Liver (tissue), 8 donors: ENCODE measurements at regions not wholly inside any gene's neighbourhood (a gene's known extent, or its start where the extent isn't known, plus 50 kb on each side); places are given as distances from the start of the nearest gene placed in this dataset.

Experiments
- DNase-seq: peaks from one replicate; pipeline ENCODE4 v3.0.0-alpha.2; 2017; ENCODE audit warnings: low spot score
- H3K27ac ChIP-seq, 2 donors: one replicate each; pipeline ENCODE4 v1.7.0; 2013; ENCODE audit warnings: inconsistent platforms in 2 of 2, low read length in 2 of 2, control low read depth in 1 of 2, low read depth in 1 of 2, mild to moderate bottlenecking in 1 of 2
- H3K27me3 ChIP-seq, 4 donors: one replicate each; pipeline versions ENCODE4 v1.6.1 to v1.7.0; 2013; ENCODE audit warnings: low read length in 3 of 4, inconsistent platforms in 1 of 4, mild to moderate bottlenecking in 1 of 4, moderate library complexity in 1 of 4; ENCODE audit not compliant: control insufficient read depth in 4 of 4, insufficient read depth in 4 of 4
- H3K36me3 ChIP-seq, 4 donors: one replicate each; pipeline versions ENCODE4 v1.6.1 to v1.7.0; 2013; ENCODE audit warnings: low read length in 3 of 4, mild to moderate bottlenecking in 3 of 4, low read depth in 1 of 4, moderate library complexity in 1 of 4; ENCODE audit not compliant: control insufficient read depth in 4 of 4, insufficient read depth in 3 of 4
- H3K4me1 ChIP-seq, 4 donors: one replicate each; pipeline versions ENCODE4 v1.6.1 to v1.7.0; 2013; ENCODE audit warnings: low read length in 3 of 4, mild to moderate bottlenecking in 3 of 4, moderate library complexity in 1 of 4; ENCODE audit not compliant: control insufficient read depth in 4 of 4, insufficient read depth in 4 of 4
- H3K4me3 ChIP-seq, 3 donors: one replicate each; pipeline versions ENCODE4 v1.6.1 to v1.7.0; 2013; ENCODE audit warnings: low read length in 3 of 3, control low read depth in 1 of 3, low read depth in 1 of 3, mild to moderate bottlenecking in 1 of 3
- H3K9ac ChIP-seq, 2 donors: one replicate each; pipeline ENCODE4 v1.7.0; 2013; ENCODE audit warnings: low read length in 2 of 2, mild to moderate bottlenecking in 2 of 2, moderate library complexity in 2 of 2, control low read depth in 1 of 2, low read depth in 1 of 2
- H3K9me3 ChIP-seq, 4 donors: one replicate each; pipeline versions ENCODE4 v1.6.1 to v1.7.0; 2013; ENCODE audit warnings: low read length in 3 of 4; ENCODE audit not compliant: control insufficient read depth in 4 of 4
- FOXA1 ChIP-seq: IDR thresholded peaks from 2 replicates; pipeline ENCODE4 v1.6.1; 2016; ENCODE audit warnings: antibody characterized with exemption
- FOXA2 ChIP-seq: IDR thresholded peaks from 2 replicates; pipeline ENCODE4 v1.6.1; 2016; ENCODE audit warnings: antibody characterized with exemption
- GABPA ChIP-seq, 2 donors: IDR thresholded peaks in 1 of 2; conservative IDR thresholded peaks in 1 of 2; 2 replicates each; pipeline ENCODE4 v1.6.1; 2016; ENCODE audit warnings: antibody characterized with exemption in 2 of 2, mild to moderate bottlenecking in 1 of 2, moderate library complexity in 1 of 2
- HNF4A ChIP-seq, 2 donors: conservative IDR thresholded peaks; 2 replicates each; pipeline ENCODE4 v1.6.1; 2016; ENCODE audit warnings: antibody characterized with exemption in 2 of 2, mild to moderate bottlenecking in 2 of 2
- JUND ChIP-seq, 2 donors: IDR thresholded peaks; 2 replicates each; pipeline ENCODE4 v1.6.1; 2016; ENCODE audit warnings: antibody characterized with exemption in 2 of 2
- MAX ChIP-seq: IDR thresholded peaks from 2 replicates; pipeline ENCODE4 v1.6.1; 2016; ENCODE audit warnings: antibody characterized with exemption
- NR2F2 ChIP-seq: IDR thresholded peaks from 2 replicates; pipeline ENCODE4 v1.6.1; 2016; ENCODE audit warnings: antibody characterized with exemption
- RAD21 ChIP-seq, 2 donors: IDR thresholded peaks; 2 replicates each; pipeline ENCODE4 v1.6.1; 2016; ENCODE audit warnings: antibody characterized with exemption in 2 of 2, mild to moderate bottlenecking in 2 of 2
- RXRA ChIP-seq, 2 donors: IDR thresholded peaks; 2 replicates each; pipeline ENCODE4 v1.6.1; 2017 to 2018; ENCODE audit warnings: antibody characterized with exemption in 2 of 2, mild to moderate bottlenecking in 1 of 2
- SP1 ChIP-seq: IDR thresholded peaks from 2 replicates; pipeline ENCODE4 v1.6.1; 2018; ENCODE audit warnings: antibody characterized with exemption, mild to moderate bottlenecking
- TAF1 ChIP-seq: conservative IDR thresholded peaks from 2 replicates; pipeline ENCODE4 v1.6.1; 2016; ENCODE audit warnings: antibody characterized with exemption, mild to moderate bottlenecking
- YY1 ChIP-seq: IDR thresholded peaks from 2 replicates; pipeline ENCODE4 v1.6.1; 2016; ENCODE audit warnings: antibody characterized with exemption, mild to moderate bottlenecking
- ZBTB33 ChIP-seq: IDR thresholded peaks from 2 replicates; pipeline ENCODE4 v1.6.1; 2016; ENCODE audit warnings: antibody characterized with exemption
- WGBS: extraction: QIAGEN DNeasy Blood & Tissue Kit; methylation state at CpG from one replicate; pipeline ENCODE4 v1.1.7; 2013; 5-methylcytosine and 5-hydroxymethylcytosine counted together
- TF ChIP-seq, protein P1 (sequence below): fragments of 150-350 bp; IDR thresholded peaks from 2 replicates; pipeline ENCODE4 v1.5.1; 2017; ENCODE audit warnings: improper control_type of control experiment, low read depth, low read length; ENCODE audit not compliant: missing input control
- TF ChIP-seq, protein P2 (sequence below): IDR thresholded peaks from 2 replicates; pipeline ENCODE4 v1.6.1; 2016; ENCODE audit warnings: antibody characterized with exemption
- TF ChIP-seq, protein P3 (sequence below): IDR thresholded peaks from 2 replicates; pipeline ENCODE4 v1.6.1; 2016; ENCODE audit warnings: antibody characterized with exemption, mild to moderate bottlenecking
- donor health status: healthy.
- donor health status: healthy.
- donor health status: healthy.
- donor health status: healthy.
- donor health status: healthy.

GRCh38 chr6:4225161-4225872 is 89.9 kb upstream of the ECI2 start:
- no peak for DNase-seq
- Histone ChIP-seq H3K36me3 (no peaks in the 10 kb centered on the region), H3K4me1 (peaks cover 0 to 3% (median 3%) of the 10 kb centered on the region in 4 donors), H3K27me3 (no peaks in the 10 kb centered on the region), H3K4me3 (no peak overlapping the region), H3K27ac (no peak overlapping the region), H3K9me3 (no peaks in the 10 kb centered on the region), H3K9ac (no peak overlapping the region)
- 76% methylated on average over 9 of the region's 9 CpGs for WGBS
- no peak for TF ChIP-seq YY1
- TF ChIP-seq RXRA (IDR thresholded peaks at IDR 0.05) = no peak
- no peak for TF ChIP-seq FOXA2
- TF ChIP-seq SP1 = no peak

- H3K4me1 ChIP-seq = peaks cover 0 to 3% (median 3%) of the 10 kb centered on the region in 4 donors
- H3K27ac ChIP-seq = no peak overlapping the region
- H3K4me3 ChIP-seq = no peak overlapping the region
- WGBS = 65% methylated on average over 9 of the region's 9 CpGs
- no peaks in the 10 kb centered on the region for H3K36me3 ChIP-seq
- TF ChIP-seq FOXA1 = no peak
- TF ChIP-seq YY1 = no peak
- TF ChIP-seq TAF1 = no peak
- no peak for TF ChIP-seq SP1
- TF ChIP-seq GABPA (IDR thresholded peaks at IDR 0.05 in 1 of 2, conservative IDR thresholded peaks at IDR 0.05 in 1 of 2) = no peak
- TF ChIP-seq, protein P1, sequence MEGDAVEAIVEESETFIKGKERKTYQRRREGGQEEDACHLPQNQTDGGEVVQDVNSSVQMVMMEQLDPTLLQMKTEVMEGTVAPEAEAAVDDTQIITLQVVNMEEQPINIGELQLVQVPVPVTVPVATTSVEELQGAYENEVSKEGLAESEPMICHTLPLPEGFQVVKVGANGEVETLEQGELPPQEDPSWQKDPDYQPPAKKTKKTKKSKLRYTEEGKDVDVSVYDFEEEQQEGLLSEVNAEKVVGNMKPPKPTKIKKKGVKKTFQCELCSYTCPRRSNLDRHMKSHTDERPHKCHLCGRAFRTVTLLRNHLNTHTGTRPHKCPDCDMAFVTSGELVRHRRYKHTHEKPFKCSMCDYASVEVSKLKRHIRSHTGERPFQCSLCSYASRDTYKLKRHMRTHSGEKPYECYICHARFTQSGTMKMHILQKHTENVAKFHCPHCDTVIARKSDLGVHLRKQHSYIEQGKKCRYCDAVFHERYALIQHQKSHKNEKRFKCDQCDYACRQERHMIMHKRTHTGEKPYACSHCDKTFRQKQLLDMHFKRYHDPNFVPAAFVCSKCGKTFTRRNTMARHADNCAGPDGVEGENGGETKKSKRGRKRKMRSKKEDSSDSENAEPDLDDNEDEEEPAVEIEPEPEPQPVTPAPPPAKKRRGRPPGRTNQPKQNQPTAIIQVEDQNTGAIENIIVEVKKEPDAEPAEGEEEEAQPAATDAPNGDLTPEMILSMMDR = no peak
- no peak for TF ChIP-seq JUND (IDR thresholded peaks at IDR 0.05)
- TF ChIP-seq ZBTB33 = no peak
- TF ChIP-seq, protein P2, sequence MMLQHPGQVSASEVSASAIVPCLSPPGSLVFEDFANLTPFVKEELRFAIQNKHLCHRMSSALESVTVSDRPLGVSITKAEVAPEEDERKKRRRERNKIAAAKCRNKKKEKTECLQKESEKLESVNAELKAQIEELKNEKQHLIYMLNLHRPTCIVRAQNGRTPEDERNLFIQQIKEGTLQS = no peak
- no peak for TF ChIP-seq RAD21 (IDR thresholded peaks at IDR 0.05)
- TF ChIP-seq MAX = no peak
- TF ChIP-seq, protein P3, sequence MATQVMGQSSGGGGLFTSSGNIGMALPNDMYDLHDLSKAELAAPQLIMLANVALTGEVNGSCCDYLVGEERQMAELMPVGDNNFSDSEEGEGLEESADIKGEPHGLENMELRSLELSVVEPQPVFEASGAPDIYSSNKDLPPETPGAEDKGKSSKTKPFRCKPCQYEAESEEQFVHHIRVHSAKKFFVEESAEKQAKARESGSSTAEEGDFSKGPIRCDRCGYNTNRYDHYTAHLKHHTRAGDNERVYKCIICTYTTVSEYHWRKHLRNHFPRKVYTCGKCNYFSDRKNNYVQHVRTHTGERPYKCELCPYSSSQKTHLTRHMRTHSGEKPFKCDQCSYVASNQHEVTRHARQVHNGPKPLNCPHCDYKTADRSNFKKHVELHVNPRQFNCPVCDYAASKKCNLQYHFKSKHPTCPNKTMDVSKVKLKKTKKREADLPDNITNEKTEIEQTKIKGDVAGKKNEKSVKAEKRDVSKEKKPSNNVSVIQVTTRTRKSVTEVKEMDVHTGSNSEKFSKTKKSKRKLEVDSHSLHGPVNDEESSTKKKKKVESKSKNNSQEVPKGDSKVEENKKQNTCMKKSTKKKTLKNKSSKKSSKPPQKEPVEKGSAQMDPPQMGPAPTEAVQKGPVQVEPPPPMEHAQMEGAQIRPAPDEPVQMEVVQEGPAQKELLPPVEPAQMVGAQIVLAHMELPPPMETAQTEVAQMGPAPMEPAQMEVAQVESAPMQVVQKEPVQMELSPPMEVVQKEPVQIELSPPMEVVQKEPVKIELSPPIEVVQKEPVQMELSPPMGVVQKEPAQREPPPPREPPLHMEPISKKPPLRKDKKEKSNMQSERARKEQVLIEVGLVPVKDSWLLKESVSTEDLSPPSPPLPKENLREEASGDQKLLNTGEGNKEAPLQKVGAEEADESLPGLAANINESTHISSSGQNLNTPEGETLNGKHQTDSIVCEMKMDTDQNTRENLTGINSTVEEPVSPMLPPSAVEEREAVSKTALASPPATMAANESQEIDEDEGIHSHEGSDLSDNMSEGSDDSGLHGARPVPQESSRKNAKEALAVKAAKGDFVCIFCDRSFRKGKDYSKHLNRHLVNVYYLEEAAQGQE = no peak
- TF ChIP-seq HNF4A (conservative IDR thresholded peaks at IDR 0.05) = no peak
- no peak for TF ChIP-seq NR2F2
- no peak for TF ChIP-seq RXRA (IDR thresholded peaks at IDR 0.05)
- H3K27me3 ChIP-seq = no peaks in the 10 kb centered on the region
- no peak for DNase-seq
- no peak overlapping the region for H3K9ac ChIP-seq
- no peaks in the 10 kb centered on the region for H3K9me3 ChIP-seq
Observed at GRCh38 chr6:4224067-4224978, 88.9 kb upstream of the ECI2 start.
